ENCODE measurements at regions not wholly inside any gene's neighbourhood (a gene's known extent, or its start where the extent isn't known, plus 50 kb on each side); places are given as distances from the start of the nearest gene placed in this dataset.

DNA sequence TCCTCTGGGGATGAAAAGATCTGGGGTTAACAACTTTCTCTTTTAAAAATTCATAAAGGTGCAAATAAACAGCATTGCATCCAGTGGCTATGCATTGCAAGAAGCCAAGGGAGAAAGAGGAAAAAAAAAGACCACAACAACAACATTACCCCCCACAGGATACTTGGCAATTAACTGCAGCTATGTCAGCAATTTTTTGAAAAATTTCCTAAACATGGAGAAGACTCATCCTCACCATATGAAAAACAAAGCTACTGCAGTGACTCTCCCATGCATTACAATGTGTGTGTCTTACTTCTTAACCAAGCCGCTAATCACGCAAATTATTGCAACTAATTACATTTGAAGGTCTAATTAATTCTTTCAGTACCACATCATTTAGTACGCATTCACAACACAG, 309.8 kb upstream of the ZNF507 start:
- Histone ChIP-seq H3K36me3 (ENCODE audit: control insufficient read depth in 2 of 3, insufficient read depth in 3 of 3, low read length in 3 of 3) (no peaks in the 10 kb centered on the region), H3K4me1 (ENCODE audit: control insufficient read depth in 2 of 3, insufficient read depth in 2 of 3, low read depth in 1 of 3, low read length in 3 of 3) (no peaks in the 10 kb centered on the region), H3K4me3 (ENCODE audit: low read length in 3 of 3) (no peak overlapping the region), H3K9ac (ENCODE audit: low read length in 3 of 3) (no peak overlapping the region), H3K9me3 (ENCODE audit: control insufficient read depth in 2 of 3, insufficient read depth in 1 of 3, low read length in 3 of 3) (no peaks in the 10 kb centered on the region), H3K27ac (ENCODE audit: low read depth in 2 of 2, low read length in 2 of 2) (no peak overlapping the region), H3K27me3 (ENCODE audit: control insufficient read depth, insufficient read depth, low read length) (no peaks in the 10 kb centered on the region)
- DNase-seq (peak in 1 of 5 donors; percentile 26), FAIRE-seq (no peak)
- intact Hi-C loops (cut with DNase I): no loop called here
- TF ChIP-seq, protein P1, sequence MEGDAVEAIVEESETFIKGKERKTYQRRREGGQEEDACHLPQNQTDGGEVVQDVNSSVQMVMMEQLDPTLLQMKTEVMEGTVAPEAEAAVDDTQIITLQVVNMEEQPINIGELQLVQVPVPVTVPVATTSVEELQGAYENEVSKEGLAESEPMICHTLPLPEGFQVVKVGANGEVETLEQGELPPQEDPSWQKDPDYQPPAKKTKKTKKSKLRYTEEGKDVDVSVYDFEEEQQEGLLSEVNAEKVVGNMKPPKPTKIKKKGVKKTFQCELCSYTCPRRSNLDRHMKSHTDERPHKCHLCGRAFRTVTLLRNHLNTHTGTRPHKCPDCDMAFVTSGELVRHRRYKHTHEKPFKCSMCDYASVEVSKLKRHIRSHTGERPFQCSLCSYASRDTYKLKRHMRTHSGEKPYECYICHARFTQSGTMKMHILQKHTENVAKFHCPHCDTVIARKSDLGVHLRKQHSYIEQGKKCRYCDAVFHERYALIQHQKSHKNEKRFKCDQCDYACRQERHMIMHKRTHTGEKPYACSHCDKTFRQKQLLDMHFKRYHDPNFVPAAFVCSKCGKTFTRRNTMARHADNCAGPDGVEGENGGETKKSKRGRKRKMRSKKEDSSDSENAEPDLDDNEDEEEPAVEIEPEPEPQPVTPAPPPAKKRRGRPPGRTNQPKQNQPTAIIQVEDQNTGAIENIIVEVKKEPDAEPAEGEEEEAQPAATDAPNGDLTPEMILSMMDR (IDR thresholded peaks at IDR 0.05; ENCODE audit: borderline replicate concordance, extremely low read depth, insufficient read depth): no peak

DNA sequence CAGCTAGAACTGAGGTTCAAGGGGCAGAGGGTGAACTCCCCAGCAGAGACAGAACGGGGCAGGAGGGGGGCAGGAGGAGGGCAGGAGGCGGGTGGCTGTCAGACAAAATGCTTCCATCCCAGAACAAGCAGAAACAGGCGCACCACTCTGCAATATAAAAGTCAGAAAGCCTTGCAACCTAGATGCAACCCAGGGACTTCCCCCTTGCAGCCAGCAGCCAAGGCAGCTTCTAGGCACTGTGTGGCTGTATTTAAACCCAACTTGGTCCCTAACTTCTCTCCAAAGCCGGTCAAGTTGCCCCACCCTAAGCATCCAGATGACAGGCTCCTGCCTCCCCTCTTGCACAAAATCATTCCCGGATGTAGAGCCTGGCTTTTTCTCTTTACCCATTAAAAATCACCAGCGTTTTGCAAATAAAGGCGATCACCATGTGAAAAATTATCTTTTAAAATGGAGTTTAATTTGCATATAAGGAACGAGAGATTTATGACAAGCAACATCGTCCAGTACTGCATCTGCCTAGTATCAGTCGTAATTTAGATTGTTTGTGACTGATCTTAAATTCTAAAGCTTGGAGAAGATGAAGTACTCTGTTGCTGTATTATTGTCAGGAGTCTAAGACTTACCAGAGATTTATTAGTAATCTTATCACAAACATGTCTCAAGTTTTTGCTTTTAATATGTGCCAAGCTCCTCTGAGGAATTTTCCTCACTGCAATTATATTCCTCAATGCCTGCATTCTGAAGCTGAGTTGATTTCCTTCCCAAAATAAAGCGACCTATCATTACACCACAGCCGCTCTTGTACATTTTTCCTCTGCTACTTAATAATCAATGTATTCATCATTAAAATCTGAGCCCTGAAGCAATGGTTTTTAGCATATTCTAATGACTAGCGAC, 307.1 kb upstream of the ZNF507 start:
- Histone ChIP-seq H3K36me3 (ENCODE audit: control insufficient read depth in 2 of 3, insufficient read depth in 3 of 3, low read length in 3 of 3) (no peaks in the 10 kb centered on the region), H3K9me3 (ENCODE audit: control insufficient read depth in 2 of 3, insufficient read depth in 1 of 3, low read length in 3 of 3) (no peaks in the 10 kb centered on the region), H3K4me1 (ENCODE audit: control insufficient read depth in 2 of 3, insufficient read depth in 2 of 3, low read depth in 1 of 3, low read length in 3 of 3) (no peaks in the 10 kb centered on the region), H3K9ac (ENCODE audit: low read length in 3 of 3) (no peak overlapping the region), H3K27ac (ENCODE audit: low read depth in 2 of 2, low read length in 2 of 2) (no peak overlapping the region), H3K4me3 (ENCODE audit: low read length in 3 of 3) (no peak overlapping the region), H3K27me3 (ENCODE audit: control insufficient read depth, insufficient read depth, low read length) (peaks cover 2% of the 10 kb centered on the region)
- intact Hi-C loops (cut with DNase I): no loop called here
- DNase-seq (peak in 2 of 5 donors; percentile 12 to 64), FAIRE-seq (no peak)
- TF ChIP-seq, protein P1 (IDR thresholded peaks at IDR 0.05; ENCODE audit: borderline replicate concordance, extremely low read depth, insufficient read depth): no peak

DNA sequence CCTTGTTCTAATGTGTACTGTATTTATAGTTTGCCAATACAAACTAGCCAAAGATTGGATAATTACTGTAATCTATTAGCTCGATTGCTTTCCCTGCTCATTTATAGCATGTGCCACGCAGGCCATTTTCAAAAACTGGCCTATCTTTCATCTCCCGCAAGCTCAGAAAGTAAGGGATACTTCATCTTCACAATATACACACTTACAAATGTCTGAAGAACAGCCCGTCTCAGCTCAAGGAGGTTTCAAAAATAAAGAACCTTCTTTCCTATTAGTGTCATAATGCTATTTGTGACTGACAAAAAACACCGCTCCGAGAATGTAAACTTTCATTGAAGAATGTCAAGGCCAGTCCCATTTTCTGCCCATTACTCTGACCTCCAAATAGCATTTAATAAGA, 306.4 kb upstream of the ZNF507 start:
- H3K9me3 ChIP-seq (ENCODE audit: control insufficient read depth in 2 of 3, insufficient read depth in 1 of 3, low read length in 3 of 3): no peaks in the 10 kb centered on the region
- no peaks in the 10 kb centered on the region for H3K4me1 ChIP-seq (ENCODE audit: control insufficient read depth in 2 of 3, insufficient read depth in 2 of 3, low read depth in 1 of 3, low read length in 3 of 3)
- no peaks in the 10 kb centered on the region for H3K36me3 ChIP-seq (ENCODE audit: control insufficient read depth in 2 of 3, insufficient read depth in 3 of 3, low read length in 3 of 3)
- H3K27ac ChIP-seq (ENCODE audit: low read depth in 2 of 2, low read length in 2 of 2): no peak overlapping the region
- DNase-seq: no peak
- no peak overlapping the region for H3K9ac ChIP-seq (ENCODE audit: low read length in 3 of 3)
- TF ChIP-seq, protein P1 (IDR thresholded peaks at IDR 0.05; ENCODE audit: borderline replicate concordance, extremely low read depth, insufficient read depth): no peak
- no peak overlapping the region for H3K4me3 ChIP-seq (ENCODE audit: low read length in 3 of 3)
- H3K27me3 ChIP-seq (ENCODE audit: control insufficient read depth, insufficient read depth, low read length): peaks cover 2% of the 10 kb centered on the region
- FAIRE-seq: no peak
- intact Hi-C loops (cut with DNase I): no loop called here

Data from kidney (tissue), 13 donors.